ENCODE measurements at regions not wholly inside any gene's neighbourhood (a gene's known extent, or its start where the extent isn't known, plus 50 kb on each side); places are given as distances from the start of the nearest gene placed in this dataset.
A peak's percentile ranks its signal among the peaks of the same experiment; 100 is the strongest.

- DNase-seq (ENCODE audit: low read depth) = no peak
- no peak overlapping the region for H3K4me3 ChIP-seq (ENCODE audit: low read depth, low read length)
Observed at GRCh38 chr3:76370749-76371520, 585.6 kb upstream of the ZNF717 start.

DNA sequence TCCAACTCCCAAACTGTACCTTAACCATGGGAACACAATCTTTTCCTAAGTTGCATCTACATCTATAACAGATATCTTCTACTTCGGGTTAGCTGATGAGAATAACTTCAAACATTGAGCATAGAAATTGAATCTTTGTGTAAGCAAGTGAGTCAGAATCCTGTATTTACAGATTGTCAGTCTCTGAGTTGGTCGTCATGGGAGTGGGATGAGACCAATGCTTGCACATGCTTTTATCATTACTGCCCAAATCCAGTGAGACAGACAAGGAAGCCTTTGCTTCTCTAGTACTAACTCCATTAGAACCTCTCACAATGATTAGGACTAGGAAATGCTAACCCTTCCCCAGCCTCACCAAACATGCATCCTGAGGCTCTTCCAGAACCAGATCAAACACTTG is 587.1 kb upstream of the ZNF717 start:
- DNase-seq (ENCODE audit: low read depth) = no peak
- no peak overlapping the region for H3K4me3 ChIP-seq (ENCODE audit: low read depth, low read length)

- no peak overlapping the region for H3K4me3 ChIP-seq (ENCODE audit: low read depth, low read length)
- DNase-seq (ENCODE audit: low read depth) = no peak
Observed at GRCh38 chr3:76377074-76377473, 591.7 kb upstream of the ZNF717 start.

DNA sequence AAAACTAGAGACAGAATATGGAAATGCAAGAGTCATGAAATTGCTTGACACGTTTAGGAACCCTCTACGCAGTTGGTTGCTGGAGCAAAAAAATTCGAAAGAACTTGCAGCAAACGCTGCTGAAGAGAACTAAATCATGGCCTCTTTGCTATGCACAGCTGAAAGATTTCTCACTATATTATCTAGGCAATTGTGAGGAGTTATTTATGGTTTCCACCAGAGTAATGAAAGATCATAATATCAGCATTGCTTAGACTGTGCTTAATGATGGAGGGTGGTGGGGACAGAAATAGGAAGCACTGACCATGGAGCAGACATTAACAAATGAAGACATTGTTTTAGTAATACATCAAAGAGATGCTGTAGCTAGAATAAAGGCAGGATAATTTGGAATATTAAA is 593.4 kb upstream of the ZNF717 start:
- DNase-seq (ENCODE audit: low read depth) = no peak
- no peak overlapping the region for H3K4me3 ChIP-seq (ENCODE audit: low read depth, low read length)

DNA sequence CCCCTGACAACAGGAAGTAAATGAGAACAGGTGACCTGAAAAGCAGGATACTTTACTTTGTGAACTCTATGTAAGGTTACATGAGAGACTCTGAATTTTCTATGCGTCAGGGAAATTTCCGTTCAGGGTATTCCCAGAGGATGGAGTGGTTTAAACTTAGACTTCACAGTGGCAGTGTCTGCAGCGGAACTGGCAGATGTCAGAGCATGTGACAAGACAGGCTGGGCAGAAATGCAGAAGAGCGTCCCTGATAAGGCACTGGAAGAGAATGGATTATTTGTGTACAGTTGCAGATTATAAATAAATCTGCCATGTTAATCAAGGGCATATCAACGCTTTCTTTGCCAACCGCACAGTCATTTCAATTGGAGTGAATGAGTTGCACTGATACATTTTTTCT is 598.4 kb upstream of the ZNF717 start:
- no peak for DNase-seq (ENCODE audit: low read depth)
- H3K4me3 ChIP-seq (ENCODE audit: low read depth, low read length) = no peak overlapping the region

DNA sequence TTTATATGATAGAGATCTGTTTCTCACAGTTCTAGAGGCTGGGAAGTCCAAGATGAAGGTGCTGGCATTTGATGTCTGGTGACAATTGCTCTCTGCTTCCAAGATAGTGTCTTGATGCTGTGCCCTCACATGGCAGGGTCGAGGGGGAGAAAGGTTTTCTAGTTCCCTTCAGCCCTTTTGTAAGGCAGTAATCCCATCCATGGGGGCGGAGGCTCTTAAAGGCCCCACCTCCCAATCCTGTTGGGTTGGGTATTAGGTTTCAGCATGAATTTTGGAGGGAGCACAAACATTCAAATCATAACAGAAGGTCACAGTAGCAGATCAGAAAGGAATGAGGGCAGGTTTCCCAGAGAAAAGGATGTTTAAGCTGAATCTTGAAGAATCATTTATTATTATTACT is 601.7 kb upstream of the ZNF717 start:
- no peak overlapping the region for H3K4me3 ChIP-seq (ENCODE audit: low read depth, low read length)

GRCh38 chr3:76400141-76400540 is 614.8 kb upstream of the ZNF717 start:
- no peak for DNase-seq (ENCODE audit: low read depth)
- H3K4me3 ChIP-seq (ENCODE audit: low read depth, low read length) = no peak overlapping the region

More for the DNA sequence above, 601.7 kb upstream of the ZNF717 start:
- DNase-seq (ENCODE audit: low read depth) = no peak

DNA sequence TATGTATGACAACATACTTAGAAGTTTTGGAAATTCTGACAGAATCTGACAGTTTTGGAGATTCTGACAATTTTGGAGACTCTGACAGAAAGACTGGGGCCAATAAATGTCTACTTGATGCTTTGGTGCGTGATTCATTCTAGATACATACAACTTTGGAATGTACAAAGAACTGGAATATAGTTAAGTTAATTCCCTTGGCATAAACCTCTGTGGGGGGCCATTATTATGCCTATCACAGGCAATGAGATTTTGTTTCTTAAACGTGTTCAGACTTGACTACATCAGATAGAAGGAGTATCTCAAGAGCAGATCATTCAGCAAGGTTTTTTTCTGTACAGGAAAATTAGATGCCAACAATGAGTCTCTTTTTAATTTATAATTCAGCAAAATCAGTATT is 617.6 kb upstream of the ZNF717 start:
- DNase-seq (ENCODE audit: low read depth) = peak; percentile 29

GRCh38 chr3:76403556-76403955 is 618.2 kb upstream of the ZNF717 start:
- peak; percentile 46 for DNase-seq (ENCODE audit: low read depth)
- H3K4me3 ChIP-seq (ENCODE audit: low read depth, low read length) = no peak overlapping the region

More for the DNA sequence above, 617.6 kb upstream of the ZNF717 start:
- no peak overlapping the region for H3K4me3 ChIP-seq (ENCODE audit: low read depth, low read length)

DNA sequence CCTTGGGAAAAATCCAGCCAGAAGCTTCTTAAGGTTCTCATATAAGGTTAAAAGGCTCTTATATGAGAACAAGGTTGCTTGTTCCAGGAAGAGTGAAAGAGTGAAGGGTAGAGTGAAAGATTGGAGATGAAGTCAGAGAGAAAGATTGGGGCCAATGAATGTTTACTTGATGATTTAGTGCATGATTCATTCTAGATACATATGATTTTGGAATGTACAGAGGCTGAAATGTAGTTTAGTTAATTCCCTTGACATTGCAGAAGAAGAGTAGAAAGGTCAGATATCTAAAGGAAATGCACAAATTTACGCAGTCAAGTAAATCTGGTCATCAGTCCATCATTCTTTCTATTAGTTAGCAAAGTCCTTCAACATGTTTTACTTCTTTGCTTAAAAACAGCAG is 619.8 kb upstream of the ZNF717 start:
- no peak overlapping the region for H3K4me3 ChIP-seq (ENCODE audit: low read depth, low read length)
- DNase-seq (ENCODE audit: low read depth) = peak; percentile 39

DNA sequence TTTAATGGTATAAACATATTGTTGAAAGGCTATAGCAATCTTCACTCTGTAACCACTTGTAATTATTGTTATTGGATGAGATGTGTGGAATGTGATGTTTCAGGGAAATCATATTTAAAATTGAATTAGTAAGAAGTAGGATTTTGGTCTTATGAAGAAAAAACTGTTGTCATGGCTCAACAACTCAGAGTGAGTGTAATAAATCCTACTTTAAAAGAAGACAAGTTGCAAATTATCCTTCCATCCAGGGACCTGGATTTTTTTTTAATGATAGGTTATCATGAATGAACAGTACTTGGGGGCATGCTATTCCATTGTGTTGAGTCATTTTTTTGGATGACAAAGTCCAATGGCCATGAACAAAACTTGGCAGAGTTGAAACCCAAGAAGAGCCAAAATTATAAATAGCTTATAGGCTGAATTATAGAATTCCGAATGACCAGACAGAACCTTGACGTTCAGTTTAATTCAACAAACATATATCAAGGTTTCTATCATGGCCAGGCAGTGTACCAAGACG is 625.5 kb upstream of the ZNF717 start:
- no peak overlapping the region for H3K4me3 ChIP-seq (ENCODE audit: low read depth, low read length)
- DNase-seq (ENCODE audit: low read depth) = no peak

DNA sequence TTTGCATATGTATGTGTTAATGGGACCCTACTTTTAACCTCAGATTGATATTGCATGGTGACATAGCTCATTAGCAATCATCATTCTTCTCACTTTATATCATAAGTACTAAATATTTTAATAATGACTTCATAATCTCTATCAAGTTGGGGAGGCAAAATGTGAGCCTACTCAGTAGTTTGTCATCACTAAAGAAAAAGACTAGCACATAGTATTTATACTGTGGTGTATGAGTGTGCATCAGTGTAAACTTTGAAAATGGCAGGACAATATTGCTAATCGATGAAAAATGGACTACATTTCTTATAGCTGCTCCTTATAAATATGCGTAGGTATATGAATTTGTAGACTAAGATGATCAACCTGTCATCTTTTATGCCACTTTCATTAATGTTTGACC is 624.5 kb upstream of the ROBO2 start:
- no peak overlapping the region for H3K4me3 ChIP-seq (ENCODE audit: low read depth, low read length)
- DNase-seq (ENCODE audit: low read depth) = no peak

GRCh38 chr3:76429581-76430177 is 610.2 kb upstream of the ROBO2 start:
- DNase-seq (ENCODE audit: low read depth) = no peak
- no peak overlapping the region for H3K4me3 ChIP-seq (ENCODE audit: low read depth, low read length)

- no peak overlapping the region for H3K4me3 ChIP-seq (ENCODE audit: low read depth, low read length)
- no peak for DNase-seq (ENCODE audit: low read depth)
Observed at GRCh38 chr3:76432396-76432795, 607.5 kb upstream of the ROBO2 start.

GRCh38 chr3:76436894-76437293 is 603.0 kb upstream of the ROBO2 start:
- peak; percentile 25 for DNase-seq (ENCODE audit: low read depth)
- H3K4me3 ChIP-seq (ENCODE audit: low read depth, low read length) = no peak overlapping the region

DNA sequence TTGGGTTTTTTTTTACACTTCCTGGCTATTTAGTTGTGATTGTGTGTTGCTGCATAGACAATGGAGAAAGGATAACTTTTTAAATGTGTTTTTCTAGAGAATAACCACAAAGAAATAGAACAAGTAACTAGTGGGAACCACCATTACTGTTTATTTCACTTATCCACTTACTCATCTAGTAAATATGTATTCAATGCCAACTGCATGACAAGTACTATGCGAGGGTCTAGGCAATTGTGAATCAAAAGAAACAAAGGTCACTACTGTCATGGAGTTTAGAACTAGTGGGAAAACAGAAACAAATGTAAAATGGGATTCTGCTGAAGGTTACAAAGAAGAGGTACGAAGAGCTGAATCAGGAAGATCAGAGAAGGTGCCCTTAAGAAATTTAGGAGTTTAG is 600.9 kb upstream of the ROBO2 start:
- DNase-seq (ENCODE audit: low read depth) = peak; percentile 36
- no peak overlapping the region for H3K4me3 ChIP-seq (ENCODE audit: low read depth, low read length)

DNA sequence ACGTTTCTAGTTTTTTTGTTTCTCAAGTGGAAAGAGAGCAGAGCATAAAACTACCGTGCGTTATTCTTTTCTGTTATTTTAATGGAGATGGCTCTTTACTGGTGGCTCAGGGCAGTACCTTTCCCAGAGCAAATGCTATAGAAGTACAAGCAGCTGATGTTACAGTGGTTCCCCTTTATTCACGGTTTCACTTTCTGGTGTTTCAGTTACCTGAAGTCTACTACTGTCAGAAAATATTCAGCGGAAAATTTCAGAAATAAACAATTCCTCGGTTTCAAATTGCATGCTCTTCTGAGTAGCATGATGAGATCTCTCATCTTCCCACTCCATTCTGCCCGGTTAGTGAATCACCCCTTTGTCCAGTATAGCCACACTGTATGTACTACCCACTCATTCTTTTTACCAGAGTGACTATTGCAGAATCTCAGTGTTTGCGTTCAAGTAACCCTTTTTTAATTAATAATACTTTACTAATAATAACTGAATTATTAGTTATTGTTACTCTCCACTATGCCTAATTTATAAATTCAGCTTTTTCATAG is 597.5 kb upstream of the ROBO2 start:
- no peak overlapping the region for H3K4me3 ChIP-seq (ENCODE audit: low read depth, low read length)
- peak; percentile 36 for DNase-seq (ENCODE audit: low read depth)

DNA sequence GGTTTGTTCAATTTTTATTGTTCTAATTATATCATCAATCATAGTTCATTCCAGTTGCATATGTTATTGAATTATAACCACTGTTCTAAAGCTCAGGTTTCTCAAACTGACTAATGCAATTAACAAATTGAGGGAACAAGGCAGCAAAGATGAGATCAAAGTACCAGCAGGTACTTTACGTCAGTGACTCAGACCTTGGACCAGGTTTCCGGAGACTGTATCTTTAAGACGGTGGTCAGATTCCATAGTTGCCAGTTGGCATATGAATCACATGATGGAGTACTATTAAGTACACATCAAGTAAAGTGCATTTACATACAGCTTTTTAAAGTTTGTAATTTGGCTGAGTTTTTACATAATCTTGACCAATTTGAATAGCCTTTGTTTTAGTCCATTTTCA is 583.6 kb upstream of the ROBO2 start:
- DNase-seq (ENCODE audit: low read depth) = no peak
- H3K4me3 ChIP-seq (ENCODE audit: low read depth, low read length) = no peak overlapping the region

DNA sequence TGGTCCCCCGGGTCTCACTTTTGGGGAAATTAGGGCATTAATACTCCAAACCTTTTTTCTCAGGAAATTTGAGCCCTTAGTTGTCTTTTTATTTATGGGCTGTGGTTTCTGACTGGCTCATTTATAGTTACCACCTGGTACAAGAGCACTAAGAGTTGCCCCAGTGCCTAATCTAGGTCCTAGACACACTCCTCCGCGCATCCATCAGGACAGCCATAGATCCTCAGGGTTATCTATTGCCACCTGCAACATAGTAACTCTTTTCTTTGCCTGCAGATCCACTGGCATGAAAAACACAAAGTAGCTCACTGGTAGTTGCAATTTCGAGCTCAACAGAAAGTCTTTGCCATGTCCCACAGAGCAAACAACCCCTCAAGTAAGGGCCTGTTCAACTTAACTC is 576.4 kb upstream of the ROBO2 start:
- no peak for DNase-seq (ENCODE audit: low read depth)
- H3K4me3 ChIP-seq (ENCODE audit: low read depth, low read length) = no peak overlapping the region

- no peak overlapping the region for H3K4me3 ChIP-seq (ENCODE audit: low read depth, low read length)
- peak; percentile 86 for DNase-seq (ENCODE audit: low read depth)
Observed at GRCh38 chr3:76470285-76470684, 569.6 kb upstream of the ROBO2 start.

GRCh38 chr3:76474632-76475031 is 565.3 kb upstream of the ROBO2 start:
- DNase-seq (ENCODE audit: low read depth) = no peak
- H3K4me3 ChIP-seq (ENCODE audit: low read depth, low read length) = no peak overlapping the region

All from skeletal muscle cell (primary cell).